GM18867 (cell line): ENCODE measurements at regions not wholly inside any gene's neighbourhood (a gene's known extent, or its start where the extent isn't known, plus 50 kb on each side); places are given as distances from the start of the nearest gene placed in this dataset.
"Not testable (repeated sequence)": the region's sequence is repeated elsewhere in the genome, so short reads cannot be mapped to it uniquely, and the experiment has no call there.

ENCODE experiments used
- ATAC-seq: cut with Tn5 transposase; IDR thresholded peaks from one replicate; pipeline ENCODE4 v1.9.1; 2021; ENCODE audit warnings: mild to moderate bottlenecking, moderate library complexity; ENCODE audit not compliant: unreplicated experiment

GRCh38 chr4:33873791-33874190, 2370.5 kb downstream of the ARAP2 start:
- no peak for ATAC-seq

- ATAC-seq = no peak
These were observed 2365.6 kb downstream of the ARAP2 start for GRCh38 chr4:33878710-33879109.

GRCh38 chr4:33881176-33881575, 2363.1 kb downstream of the ARAP2 start:
- ATAC-seq = no peak

GRCh38 chr4:33882246-33882990, 2361.9 kb downstream of the ARAP2 start:
- ATAC-seq = no peak

GRCh38 chr4:33883111-33883510, 2361.2 kb downstream of the ARAP2 start:
- ATAC-seq = no peak

GRCh38 chr4:33886356-33886755, 2358.0 kb downstream of the ARAP2 start:
- no peak for ATAC-seq

- no peak for ATAC-seq
These were observed 2353.5 kb downstream of the ARAP2 start for GRCh38 chr4:33890841-33891240.

- no peak for ATAC-seq
These were observed 2332.4 kb downstream of the ARAP2 start for GRCh38 chr4:33911959-33912358.

GRCh38 chr4:33914386-33914785, 2329.9 kb downstream of the ARAP2 start:
- no peak for ATAC-seq

- ATAC-seq = no peak
These were observed 2320.8 kb downstream of the ARAP2 start for GRCh38 chr4:33923469-33923868.

- no peak for ATAC-seq
These were observed 2320.1 kb downstream of the ARAP2 start for GRCh38 chr4:33924239-33924638.

- ATAC-seq = no peak
These were observed 2319.5 kb downstream of the ARAP2 start for GRCh38 chr4:33924811-33925210.

- no peak for ATAC-seq
These were observed 2313.8 kb downstream of the ARAP2 start for GRCh38 chr4:33930497-33930896.

GRCh38 chr4:33931026-33931425, 2313.3 kb downstream of the ARAP2 start:
- ATAC-seq = no peak

GRCh38 chr4:33940281-33940680, 2304.0 kb downstream of the ARAP2 start:
- ATAC-seq = no peak

GRCh38 chr4:33941854-33942253, 2302.5 kb downstream of the ARAP2 start:
- no peak for ATAC-seq

GRCh38 chr4:33948921-33949320, 2295.4 kb downstream of the ARAP2 start:
- no peak for ATAC-seq

- not testable (repeated sequence) for ATAC-seq
These were observed 2290.5 kb downstream of the ARAP2 start for GRCh38 chr4:33953848-33954247.

- ATAC-seq = no peak
These were observed 2289.6 kb downstream of the ARAP2 start for GRCh38 chr4:33954759-33955158.

- no peak for ATAC-seq
These were observed 2284.8 kb downstream of the ARAP2 start for GRCh38 chr4:33959519-33959918.

GRCh38 chr4:33961761-33962160, 2282.6 kb downstream of the ARAP2 start:
- no peak for ATAC-seq

GRCh38 chr4:33966808-33967207, 2277.5 kb downstream of the ARAP2 start:
- ATAC-seq = no peak

- peak; percentile 57 for ATAC-seq
These were observed 2270.0 kb downstream of the ARAP2 start for GRCh38 chr4:33974270-33974669.
